HG02759 (cell line): ENCODE measurements at regions not wholly inside any gene's neighbourhood (a gene's known extent, or its start where the extent isn't known, plus 50 kb on each side); places are given as distances from the start of the nearest gene placed in this dataset.

Experiments
- ATAC-seq: cut with Tn5 transposase; IDR thresholded peaks from one replicate; pipeline ENCODE4 v1.9.1; 2021; ENCODE audit warnings: mild to moderate bottlenecking, moderate library complexity; ENCODE audit not compliant: unreplicated experiment

DNA sequence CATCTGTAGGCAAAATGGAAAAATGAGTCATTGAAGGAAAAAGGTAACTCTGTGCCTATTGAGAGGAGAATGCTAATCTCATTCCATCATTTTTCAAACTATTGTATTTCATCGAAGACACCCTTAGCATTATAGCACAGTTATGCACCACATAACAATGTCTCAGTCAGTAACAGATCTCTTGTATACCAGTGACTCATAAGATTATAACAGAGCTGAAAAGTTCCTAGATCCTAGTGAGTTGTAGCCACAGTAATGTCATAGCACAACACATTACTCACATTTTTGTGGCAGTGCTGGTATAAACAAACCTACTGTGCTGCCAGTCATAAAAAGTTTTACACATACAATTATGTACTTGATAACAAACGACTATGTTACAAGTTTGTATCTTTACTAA lies 1077.6 kb downstream of the DIAPH3 start:
- ATAC-seq: no peak

DNA sequence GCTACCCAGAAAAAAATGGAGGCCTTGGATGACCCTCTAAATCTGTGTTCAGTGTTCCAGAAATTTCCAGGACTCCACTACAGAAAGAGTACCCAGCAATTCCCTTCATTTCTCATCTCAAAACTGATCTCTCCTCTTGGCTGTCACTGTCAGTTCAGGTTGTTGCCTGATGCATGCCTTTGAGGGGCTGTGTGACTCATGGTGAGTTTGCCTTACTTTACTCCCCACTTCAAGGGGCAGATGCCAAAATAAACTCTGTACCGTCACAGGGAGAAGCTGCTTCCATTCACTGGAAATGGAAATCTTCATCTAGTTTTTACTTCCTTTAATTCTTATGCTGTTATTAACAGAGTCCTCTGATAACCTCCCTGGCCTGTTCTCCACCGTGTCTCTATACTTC lies 1075.0 kb downstream of the DIAPH3 start:
- ATAC-seq: no peak

DNA sequence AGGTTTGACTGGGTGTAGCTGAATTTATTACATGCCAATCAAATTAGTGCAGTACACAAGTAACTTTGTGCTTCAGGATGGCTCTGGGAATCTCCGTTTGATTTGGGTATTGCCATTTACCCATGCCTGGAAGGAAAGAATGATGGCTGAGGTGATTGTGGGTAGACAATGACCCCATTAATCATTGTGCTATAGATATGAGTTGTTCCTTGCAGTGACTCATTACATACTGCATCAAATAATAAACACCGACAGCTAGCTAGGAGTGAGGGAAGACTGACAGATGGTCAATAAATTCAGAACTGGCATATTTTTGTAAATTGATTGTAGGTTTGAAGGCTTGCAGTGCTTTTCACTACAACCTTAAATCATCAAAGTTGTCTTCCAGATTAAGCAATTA lies 1069.5 kb downstream of the DIAPH3 start:
- no peak for ATAC-seq

DNA sequence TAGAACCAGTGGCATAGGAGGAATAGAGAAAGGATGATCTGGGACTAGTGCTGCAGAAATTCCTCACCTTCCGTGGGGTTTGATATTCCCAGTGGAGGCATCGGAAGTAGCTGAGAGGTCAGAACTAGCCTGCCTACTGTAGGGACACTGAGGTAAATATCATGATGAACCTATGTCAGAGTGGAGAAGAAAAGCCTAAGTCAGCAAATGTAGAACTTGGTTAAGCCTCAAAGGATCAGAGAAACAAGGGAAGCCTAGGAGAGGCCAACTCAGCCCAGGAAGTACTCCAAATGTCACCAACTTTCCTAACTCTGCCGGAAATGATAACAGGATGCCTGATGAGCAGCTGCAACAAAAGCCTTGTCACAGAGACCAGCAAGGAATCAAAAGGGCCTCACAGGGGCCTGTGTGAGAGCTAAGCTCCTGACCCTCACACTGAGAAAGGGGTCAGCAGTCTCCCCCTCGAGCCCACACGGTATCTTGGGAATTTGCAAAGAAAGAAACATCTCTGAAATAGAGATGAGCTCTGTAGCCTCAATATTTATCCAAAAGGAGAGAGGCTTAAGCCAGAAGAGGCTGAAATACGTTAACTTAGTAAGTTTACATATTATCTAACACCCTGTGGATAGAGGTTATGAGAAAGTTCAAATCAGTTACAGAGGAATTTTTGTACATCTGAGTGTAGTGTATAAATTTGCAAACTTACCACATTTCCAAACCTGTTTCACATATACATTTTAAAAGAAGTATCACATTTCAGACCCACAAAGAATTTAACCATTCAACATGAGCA lies 1064.3 kb downstream of the DIAPH3 start:
- ATAC-seq: no peak

DNA sequence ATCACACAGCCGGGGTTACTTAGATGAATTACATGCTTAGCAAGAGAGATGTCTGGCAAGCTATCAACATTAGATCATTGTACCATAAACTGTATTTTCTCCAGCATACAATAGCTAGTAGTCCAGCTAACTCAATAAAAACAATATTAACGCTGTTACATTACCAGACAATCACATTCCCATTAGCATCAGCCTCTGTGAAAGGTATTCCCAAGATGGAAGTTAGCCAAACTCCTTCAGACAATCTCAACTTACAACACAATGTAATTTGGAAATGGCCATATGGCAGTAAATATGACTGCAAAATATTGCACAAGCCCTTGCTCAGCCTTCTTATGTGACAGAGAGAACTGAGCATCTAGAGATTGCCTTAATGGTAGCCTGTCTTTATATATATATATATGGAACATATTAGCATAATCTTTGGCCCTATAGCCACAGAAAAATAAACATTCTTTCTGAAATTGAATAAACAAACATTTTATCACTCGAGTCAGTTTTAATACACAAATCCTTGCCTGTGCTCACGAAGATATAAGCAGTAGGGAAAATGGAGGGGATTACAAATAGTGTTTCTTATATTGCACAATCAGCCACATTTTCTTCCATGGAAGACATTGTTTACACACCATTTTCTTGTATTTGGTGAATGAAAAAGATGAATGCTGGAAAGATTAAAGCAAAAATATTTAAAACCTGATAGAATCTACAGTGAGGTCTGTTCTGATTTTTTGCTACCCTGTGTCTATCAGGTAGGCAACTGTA lies 1060.5 kb downstream of the DIAPH3 start:
- no peak for ATAC-seq

DNA sequence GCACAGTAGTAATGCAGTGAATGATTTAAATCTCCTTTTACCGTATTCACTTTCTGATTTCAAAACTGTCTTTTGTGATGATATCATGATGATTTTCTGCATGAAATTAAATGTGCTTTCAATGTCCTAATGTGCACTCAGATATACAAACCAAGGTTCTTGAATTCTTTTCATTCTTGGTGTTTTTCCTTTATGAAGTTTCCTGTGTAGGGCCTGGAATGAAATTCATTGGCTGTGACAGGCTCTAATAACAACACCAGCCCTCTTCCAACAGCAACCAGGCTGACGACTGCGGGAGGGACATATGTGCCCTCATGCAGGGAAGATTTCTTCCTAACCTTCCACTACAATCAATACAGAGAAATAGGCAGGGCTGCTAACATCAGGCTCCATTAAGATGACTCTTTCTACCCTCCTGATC lies 1052.0 kb downstream of the DIAPH3 start:
- no peak for ATAC-seq

DNA sequence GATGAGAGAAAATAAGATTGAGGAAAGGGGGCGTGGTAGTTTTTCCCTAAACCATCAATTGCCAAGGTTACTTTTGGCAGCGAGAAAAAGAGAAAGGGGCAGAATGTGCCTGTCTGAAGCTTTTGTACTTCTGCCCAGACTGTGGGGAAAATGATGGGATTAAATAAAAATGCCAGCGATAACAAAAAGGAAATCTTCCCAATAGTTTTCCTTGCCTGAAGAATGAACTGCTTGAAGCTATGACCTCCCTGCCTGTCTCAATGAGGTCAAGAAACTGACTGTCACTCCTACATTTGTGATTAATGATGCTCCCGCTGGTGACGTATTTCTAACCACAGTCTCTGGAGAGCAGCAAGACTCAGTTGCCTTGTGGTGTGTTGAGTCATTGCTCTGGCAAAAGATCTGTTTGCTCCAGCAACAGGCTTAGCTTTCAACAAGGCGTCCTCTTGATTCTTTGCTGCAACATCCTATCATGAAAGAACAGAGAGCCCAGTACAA lies 1051.5 kb downstream of the DIAPH3 start:
- no peak for ATAC-seq

DNA sequence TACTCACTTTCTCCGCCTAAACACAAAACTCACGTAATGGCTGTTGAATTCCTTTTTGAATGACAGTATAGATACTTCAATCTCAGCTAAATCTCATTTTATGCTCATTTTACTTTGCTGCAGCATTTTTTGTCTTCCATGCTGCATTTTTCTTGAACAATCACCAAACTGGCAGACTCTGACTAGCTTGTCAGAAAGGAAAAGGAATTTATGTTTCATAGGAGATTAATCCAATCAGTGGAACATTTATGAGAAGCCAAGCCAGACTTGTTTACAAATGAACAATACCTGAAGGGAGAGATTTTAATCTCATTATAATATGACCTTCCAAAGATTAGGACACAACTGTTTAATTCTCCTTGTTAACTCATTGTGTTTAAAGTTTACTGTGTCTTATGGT lies 1044.3 kb downstream of the DIAPH3 start:
- no peak for ATAC-seq

DNA sequence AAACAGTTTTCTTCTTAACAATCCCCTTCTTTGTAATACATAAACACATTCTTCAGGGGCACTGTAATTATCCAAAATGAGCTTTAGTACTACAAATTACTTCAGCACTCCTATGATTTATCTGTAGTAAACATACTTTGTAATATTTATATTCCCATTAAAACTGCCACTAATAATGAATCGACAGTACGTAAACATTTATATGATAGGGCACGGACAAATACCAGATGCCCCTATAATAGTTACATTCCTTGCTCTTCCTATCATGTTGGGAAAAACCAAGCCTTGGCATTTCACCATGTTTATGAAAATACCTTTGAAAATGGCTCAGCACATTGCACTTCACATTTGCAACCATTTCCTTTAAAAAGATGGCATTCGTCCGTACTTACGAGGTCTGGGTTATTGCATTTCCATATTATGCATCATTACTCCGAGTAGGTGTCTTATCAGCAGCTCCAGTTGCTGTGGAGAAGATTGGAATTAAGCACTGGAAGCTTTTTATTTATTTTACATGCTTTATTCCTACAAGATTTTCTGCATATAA lies 1043.4 kb downstream of the DIAPH3 start:
- no peak for ATAC-seq

DNA sequence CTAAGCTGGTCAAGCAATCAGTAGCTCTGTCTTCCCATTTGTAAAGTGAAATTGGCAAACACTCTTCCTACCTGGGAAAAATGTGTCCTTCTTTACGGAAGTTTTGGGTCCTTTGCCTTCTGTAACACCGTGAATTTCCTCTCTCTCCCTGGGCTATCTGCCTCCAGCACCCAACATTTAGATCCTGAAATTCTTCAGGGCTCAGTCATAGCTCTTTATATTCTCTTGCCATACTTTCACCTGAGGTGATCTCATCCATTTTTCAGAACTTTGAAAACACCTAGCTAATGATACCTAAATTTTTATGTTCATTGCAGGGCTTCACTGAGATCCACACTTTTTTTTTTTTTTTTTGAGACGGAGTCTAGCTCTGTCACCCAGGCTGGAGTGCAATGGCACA lies 1042.2 kb downstream of the DIAPH3 start:
- no peak for ATAC-seq

DNA sequence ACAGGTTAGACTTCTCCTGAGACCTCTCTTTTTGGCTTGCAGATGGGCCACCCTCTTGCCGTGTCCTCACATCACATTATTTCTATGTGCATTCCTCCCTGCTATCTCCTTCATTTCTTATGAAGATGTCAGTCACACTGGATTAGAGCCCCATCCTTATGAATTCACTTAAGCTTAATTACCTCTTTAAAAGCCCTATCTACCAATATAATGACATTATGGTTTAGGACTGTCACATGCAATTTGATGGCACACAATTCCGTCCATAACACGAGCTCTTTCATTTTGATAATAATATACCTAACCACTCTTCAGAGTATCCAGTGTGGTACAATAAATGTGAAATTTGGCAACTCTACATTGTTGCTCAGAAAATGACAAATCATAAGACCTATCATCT lies 1037.3 kb downstream of the DIAPH3 start:
- no peak for ATAC-seq

DNA sequence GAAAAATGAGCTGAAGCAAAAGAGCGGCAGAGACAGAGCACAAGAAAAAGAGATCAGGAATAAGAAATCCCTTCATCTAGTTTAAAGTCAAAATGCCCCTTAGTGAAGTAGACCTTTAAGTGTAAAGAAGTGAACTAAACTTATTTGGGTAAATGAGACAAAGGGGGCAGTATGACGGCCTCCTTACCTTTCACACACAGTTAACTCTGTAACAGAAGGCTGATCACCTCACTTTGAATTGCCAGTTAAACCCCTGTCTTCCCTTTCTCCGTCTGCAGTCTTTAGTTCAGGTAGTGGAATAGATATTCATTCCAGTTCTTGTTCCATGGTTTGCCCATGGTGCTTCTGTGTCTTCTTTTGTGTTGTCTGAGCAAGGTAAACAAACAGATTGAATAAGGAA lies 1029.8 kb downstream of the DIAPH3 start:
- ATAC-seq: no peak

DNA sequence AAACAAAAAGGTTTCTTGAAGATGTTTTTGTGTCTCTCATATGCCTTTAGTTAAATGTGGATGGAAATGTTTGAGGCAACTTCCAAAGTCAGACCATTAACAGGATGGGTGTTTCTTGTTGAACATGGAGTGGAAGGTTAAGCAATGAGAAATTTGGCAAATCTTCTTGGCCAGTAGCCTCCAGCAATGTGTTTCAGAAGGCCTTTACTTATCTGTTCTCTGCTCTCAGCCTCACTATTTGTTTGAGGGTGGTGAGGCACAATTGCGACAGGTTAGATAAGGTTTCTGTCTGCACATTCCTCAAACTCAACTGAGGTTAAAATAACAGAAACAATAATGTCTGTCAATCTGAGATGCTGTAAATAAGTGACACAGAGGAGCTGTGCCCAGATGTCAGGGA lies 1019.0 kb downstream of the DIAPH3 start:
- ATAC-seq: no peak

DNA sequence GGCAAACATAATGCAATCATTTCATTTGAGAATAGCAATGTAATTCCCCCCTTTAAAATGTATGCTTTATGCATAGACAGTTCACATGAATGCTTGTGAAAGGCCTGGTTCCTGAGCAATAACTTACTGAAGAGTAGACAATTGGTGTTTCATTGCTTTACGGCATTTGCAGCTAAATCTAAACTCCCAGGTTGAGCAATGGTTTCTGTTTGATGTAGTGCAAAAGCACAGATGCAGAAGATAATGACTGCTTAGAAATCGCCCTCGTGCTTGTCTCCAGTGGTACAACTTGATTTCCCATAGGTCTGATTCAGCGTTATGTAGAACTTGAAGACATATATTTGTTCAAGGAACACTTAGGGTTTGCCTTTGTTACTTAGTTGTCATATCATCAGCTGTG lies 1018.3 kb downstream of the DIAPH3 start:
- no peak for ATAC-seq

DNA sequence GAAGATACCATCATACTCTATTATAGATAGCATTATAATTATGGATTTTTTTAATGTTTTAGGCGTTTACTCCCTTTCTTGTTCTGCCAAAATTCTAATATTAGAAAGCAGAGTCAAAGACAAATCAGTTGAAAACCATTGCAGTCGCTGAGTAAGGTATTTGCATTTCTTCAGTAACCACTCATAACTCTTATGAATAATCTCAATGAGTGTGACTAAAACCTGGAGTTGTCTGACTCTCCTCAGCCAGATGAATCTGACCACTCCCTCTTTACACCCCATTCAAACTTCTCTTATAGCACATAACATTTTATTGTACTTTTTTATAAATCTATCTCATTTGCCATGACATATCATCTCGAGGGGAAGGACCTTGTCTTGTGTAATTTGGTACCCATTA lies 1006.5 kb downstream of the DIAPH3 start:
- ATAC-seq: no peak

DNA sequence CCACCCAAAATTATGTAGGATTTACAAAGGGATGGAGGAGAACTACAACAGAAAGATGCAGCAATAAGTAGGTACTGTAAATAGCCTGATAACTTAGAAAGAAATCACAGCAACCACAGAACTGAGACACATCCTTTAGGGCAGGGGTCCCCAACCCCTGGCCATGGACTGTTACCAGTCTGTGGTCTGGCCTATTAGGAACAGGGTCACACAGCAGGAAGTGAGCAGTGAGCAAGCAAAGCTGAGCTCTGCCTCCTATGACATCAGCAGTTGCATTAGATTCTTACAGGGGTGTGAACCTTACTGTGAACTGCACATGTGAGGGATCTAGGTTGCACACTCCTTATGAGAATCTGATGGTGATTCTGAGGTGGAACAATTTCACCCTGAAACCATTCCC lies 997.6 kb downstream of the DIAPH3 start:
- no peak for ATAC-seq

DNA sequence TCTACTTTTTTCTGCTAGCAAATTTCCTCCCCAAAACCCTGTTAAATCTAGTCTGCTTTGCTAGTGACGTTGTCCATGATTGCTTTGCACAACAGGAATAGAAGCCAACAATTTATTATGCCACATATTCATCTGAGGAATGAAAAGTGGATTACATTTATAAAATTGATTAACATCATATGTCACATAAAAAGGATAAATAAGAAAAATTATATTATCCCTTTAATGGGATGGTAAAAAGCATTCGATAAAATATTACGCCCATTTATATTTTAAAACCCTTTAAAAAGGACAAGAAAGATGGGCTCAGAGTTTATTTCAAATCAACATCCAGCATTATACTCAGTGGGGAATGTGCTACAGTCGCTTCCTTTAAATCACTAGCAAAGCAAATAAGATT lies 991.7 kb downstream of the DIAPH3 start:
- ATAC-seq: no peak

DNA sequence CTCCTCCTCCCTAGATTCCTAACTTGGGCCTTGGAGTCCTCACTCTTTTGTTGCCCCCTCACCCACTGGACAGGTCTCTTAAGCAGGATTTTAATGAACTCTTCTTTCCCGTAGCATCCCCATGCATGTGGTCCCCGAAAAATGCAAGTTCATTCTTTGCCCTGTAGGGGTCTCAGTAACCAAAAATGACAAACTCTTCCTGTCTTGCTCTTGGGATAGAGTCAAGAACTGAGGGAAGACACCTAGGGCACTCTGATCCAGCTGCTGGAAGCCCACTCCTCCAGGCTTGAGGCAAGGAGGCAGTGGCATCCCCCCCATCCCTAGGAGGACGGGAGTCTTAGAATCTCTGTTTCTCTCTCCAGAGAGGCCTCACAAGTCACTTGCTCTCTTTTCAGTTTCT lies 987.0 kb downstream of the DIAPH3 start:
- no peak for ATAC-seq

DNA sequence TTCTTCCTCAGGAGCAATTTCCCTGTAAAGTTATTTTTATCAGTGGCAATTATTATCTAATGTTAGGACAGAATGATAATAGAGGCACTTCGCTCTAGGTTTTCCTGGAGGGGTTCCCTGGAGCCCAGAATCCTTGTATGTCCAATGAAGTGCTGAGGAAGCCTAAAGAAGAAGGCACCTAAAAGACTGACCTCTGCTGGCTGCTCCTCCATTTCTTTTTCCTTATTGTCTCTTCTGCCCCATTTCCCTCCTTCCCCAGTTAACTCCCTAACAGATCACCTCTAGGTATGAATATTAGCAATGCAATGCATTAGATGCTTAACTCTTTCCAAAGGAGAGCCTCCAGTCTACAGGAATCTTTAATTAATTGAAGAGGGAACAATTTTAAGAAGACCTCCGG lies 985.4 kb downstream of the DIAPH3 start:
- no peak for ATAC-seq

DNA sequence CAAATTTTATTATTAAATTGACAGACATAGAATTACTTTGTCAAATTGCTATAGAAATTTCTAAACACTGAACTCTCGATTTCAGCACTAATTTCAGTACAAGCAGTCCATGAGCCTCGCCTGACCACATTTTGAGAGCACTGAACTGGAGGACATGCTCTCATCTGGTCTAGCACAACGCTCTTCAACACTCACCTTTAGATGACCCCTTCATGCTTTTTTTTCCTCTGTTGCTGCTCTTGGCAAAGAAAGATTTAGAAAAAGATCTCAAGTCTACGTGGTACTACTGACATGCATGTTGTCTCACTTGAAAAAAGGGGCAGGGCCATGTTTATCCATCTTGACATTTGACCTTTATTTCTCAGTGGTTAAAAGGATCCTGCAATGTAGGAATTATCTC lies 981.5 kb downstream of the DIAPH3 start:
- ATAC-seq: no peak

DNA sequence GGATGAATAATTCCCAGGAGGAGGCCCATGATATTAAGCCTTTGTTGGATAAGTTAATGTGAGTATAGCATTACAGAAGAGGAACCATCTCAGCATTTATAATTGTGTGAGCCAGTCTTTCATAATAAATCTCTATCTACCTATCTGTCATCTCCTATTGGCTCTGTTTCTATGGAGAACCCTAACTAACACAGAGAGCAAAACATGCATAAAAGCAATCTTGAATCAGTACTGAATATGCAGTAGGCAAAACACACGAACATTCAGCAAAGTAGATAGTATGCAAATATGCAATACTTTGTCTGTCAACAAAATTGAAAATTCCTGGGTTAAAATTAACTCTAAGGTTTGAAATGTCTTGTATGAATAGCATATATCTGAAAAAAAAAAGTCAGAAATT lies 966.3 kb downstream of the DIAPH3 start:
- no peak for ATAC-seq

DNA sequence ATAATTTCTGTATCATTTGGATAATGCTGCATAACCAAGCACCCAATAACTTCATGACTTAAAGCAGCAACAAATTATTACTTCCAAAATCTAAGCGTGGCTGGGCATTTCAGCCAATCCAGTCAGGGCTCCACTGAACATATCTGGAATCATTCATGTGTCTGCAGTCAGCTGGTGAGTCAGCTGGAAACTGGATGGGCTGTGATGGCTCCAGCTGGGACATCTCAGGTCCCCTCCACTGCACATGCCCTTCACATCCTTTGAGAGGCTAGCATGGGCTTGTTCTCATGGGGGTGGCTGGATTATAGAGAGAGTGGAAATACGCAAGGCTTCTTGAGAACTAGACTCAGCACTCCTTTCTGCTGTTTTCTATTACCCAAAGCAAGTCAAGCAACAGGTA lies 961.9 kb downstream of the DIAPH3 start:
- ATAC-seq: no peak
